Panc1 (cell line): ENCODE measurements at regions not wholly inside any gene's neighbourhood (a gene's known extent, or its start where the extent isn't known, plus 50 kb on each side); places are given as distances from the start of the nearest gene placed in this dataset.

Experiments
- ATAC-seq: fragments of 200-7000 bp; cut with Tn5 transposase; 2 replicates; pipeline ENCODE4 v1.9.1; 2020; ENCODE audit warnings: mild to moderate bottlenecking, moderate library complexity
- BruUV-seq: library from RNA; stranded (reverse); fragments of 400-500 nt; replicated peaks from 2 replicates; lab custom pipeline; 2021; lab: Mats Ljungman, UMichigan
- CTCF ChIA-PET: fragments of 300-600 bp; sonication (Branson Sonifier 250); formaldehyde crosslinking; loops from one replicate; lab custom pipeline; 2022; ENCODE audit warnings: antibody characterized with exemption; lab: Charles Lee
- POLR2A ChIA-PET: fragments of 300-600 bp; sonication (Branson Sonifier 250); formaldehyde crosslinking; loops from one replicate; lab custom pipeline; 2022; ENCODE audit warnings: antibody characterized with exemption; lab: Charles Lee
- DNase-seq: peaks from one replicate; pipeline ENCODE4 v3.0.0-alpha.2; 2010; ENCODE audit warnings: low read depth, low spot score
- H3K27ac ChIP-seq: 2 replicates; pipeline ENCODE4 v1.5.1; 2011; ENCODE audit warnings: mild to moderate bottlenecking, low read length, inconsistent platforms
- H3K27me3 ChIP-seq: fragments of 200-500 bp; sonication (Bioruptor generic); 2 replicates; pipeline ENCODE4 v1.6.0; 2014; ENCODE audit warnings: low read length, inconsistent platforms; ENCODE audit not compliant: control insufficient read depth, insufficient read depth
- H3K36me3 ChIP-seq: fragments of 200-500 bp; sonication (Bioruptor generic); 2 replicates; pipeline ENCODE4 v1.5.1; 2014; ENCODE audit warnings: inconsistent platforms, mild to moderate bottlenecking, low read length, moderate library complexity; ENCODE audit not compliant: control insufficient read depth, insufficient read depth
- H3K4me1 ChIP-seq: 2 replicates; pipeline ENCODE4 v1.5.1; 2011; ENCODE audit warnings: inconsistent platforms, mild to moderate bottlenecking, low read length, moderate library complexity; ENCODE audit not compliant: control insufficient read depth, insufficient read depth
- H3K4me3 ChIP-seq, 2 experiments: 2 replicates each; pipeline ENCODE4 v1.5.1; 2011 to 2012; ENCODE audit warnings: low read depth in 2 of 2, low read length in 2 of 2, mild to moderate bottlenecking in 2 of 2, inconsistent platforms in 1 of 2, moderate library complexity in 1 of 2
- H3K9me3 ChIP-seq: fragments of 200-500 bp; sonication (Bioruptor generic); 2 replicates; pipeline ENCODE4 v1.5.1; 2014; ENCODE audit warnings: low read depth, mild to moderate bottlenecking, inconsistent platforms, low read length, moderate library complexity; ENCODE audit not compliant: control insufficient read depth, insufficient read depth
- POLR2AphosphoS5 ChIP-seq: IDR thresholded peaks from 2 replicates; pipeline ENCODE4 v1.6.1; 2012; ENCODE audit warnings: mild to moderate bottlenecking, low read depth, low read length, moderate library complexity
- REST ChIP-seq, 2 experiments: IDR thresholded peaks; 2 replicates each; pipeline ENCODE4 v1.6.1; 2011 to 2012; ENCODE audit warnings: low read depth in 2 of 2, control low read depth in 1 of 2, low read length in 1 of 2, mild to moderate bottlenecking in 1 of 2, moderate library complexity in 1 of 2; ENCODE audit not compliant: insufficient read depth in 1 of 2
- SIN3A ChIP-seq: IDR thresholded peaks from 2 replicates; pipeline ENCODE4 v1.6.1; 2012; ENCODE audit warnings: low read depth, mild to moderate bottlenecking, low read length, moderate library complexity, borderline replicate concordance; ENCODE audit not compliant: insufficient read depth
- TCF7L2 ChIP-seq: IDR thresholded peaks from 2 replicates; pipeline ENCODE4 v1.6.1; 2011; ENCODE audit warnings: mild to moderate bottlenecking, low read depth, low read length, inconsistent platforms
- in situ Hi-C: cut with HindIII; loops from 2 replicates; pipeline ENCODE4 v1.10.0; 2016; ENCODE audit warnings: low sequenced_read_pairs, low pct_unique_long_range_greater_than_20kb
- intact Hi-C: fragments of 100-400 bp; cut with micrococcal nuclease; formaldehyde crosslinking; loops from one replicate; pipeline ENCODE4 v1.10.0; 2022; ENCODE audit not compliant: unreplicated experiment
- TF ChIP-seq, protein P1 (sequence below): fragments of 450-650 bp; IDR thresholded peaks from 2 replicates; pipeline ENCODE4 v1.5.1; 2017; ENCODE audit warnings: mild to moderate bottlenecking

GRCh38 chr11:87909178-87909577 lies 266.1 kb downstream of the RAB38 start:
- H3K4me1 ChIP-seq = no peaks in the 10 kb centered on the region
- no TSS peak for BruUV-seq
- CTCF ChIA-PET = no interaction called here

DNA sequence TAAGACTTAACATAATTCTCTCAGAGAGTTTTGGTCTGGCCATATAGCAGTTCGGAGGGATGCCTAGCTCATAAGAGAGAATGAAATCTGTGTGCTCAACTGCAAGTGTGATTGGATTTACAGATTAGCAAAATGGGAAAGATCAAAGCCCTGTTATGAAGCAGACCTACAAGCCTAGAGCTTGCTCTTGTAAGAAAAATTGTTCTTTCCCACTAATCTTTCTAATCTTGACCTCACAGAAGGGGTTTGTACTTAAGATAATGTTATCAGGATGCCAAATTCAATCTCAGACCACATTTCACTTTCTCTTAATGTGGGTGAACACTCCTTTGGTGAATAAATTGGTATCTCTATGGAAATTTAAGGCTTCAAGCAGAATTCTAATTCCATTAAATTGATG lies 267.2 kb downstream of the RAB38 start:
- Histone ChIP-seq H3K27ac (no peak overlapping the region), H3K36me3 (no peaks in the 10 kb centered on the region), H3K4me3 (no peak overlapping the region), H3K9me3 (no peaks in the 10 kb centered on the region), H3K27me3 (peaks cover 2% of the 10 kb centered on the region; the same call in 1 of the 2 replicates), H3K4me1 (no peaks in the 10 kb centered on the region)
- intact Hi-C loops (no loop called here), in situ Hi-C loops (no loop called here)
- no TSS peak for BruUV-seq
- ATAC-seq (no peak), DNase-seq (no peak)
- ChIA-PET POLR2A (interaction anchor here (1.1 kb wide), 1 partner anchor 9 kb away, joined by 3 read pairs; no protein-coding TSS in a partner anchor), CTCF (no interaction called here)
- TF ChIP-seq REST (IDR thresholded peaks at IDR 0.05; ENCODE audit: insufficient read depth in 1 of 2, low read depth in 2 of 2, low read length in 1 of 2) = no peak
- no peak for TF ChIP-seq SIN3A
- TF ChIP-seq TCF7L2 = no peak
- no peak for TF ChIP-seq POLR2AphosphoS5
- TF ChIP-seq, protein P1, sequence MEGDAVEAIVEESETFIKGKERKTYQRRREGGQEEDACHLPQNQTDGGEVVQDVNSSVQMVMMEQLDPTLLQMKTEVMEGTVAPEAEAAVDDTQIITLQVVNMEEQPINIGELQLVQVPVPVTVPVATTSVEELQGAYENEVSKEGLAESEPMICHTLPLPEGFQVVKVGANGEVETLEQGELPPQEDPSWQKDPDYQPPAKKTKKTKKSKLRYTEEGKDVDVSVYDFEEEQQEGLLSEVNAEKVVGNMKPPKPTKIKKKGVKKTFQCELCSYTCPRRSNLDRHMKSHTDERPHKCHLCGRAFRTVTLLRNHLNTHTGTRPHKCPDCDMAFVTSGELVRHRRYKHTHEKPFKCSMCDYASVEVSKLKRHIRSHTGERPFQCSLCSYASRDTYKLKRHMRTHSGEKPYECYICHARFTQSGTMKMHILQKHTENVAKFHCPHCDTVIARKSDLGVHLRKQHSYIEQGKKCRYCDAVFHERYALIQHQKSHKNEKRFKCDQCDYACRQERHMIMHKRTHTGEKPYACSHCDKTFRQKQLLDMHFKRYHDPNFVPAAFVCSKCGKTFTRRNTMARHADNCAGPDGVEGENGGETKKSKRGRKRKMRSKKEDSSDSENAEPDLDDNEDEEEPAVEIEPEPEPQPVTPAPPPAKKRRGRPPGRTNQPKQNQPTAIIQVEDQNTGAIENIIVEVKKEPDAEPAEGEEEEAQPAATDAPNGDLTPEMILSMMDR = no peak

More at GRCh38 chr11:87909178-87909577, 266.1 kb downstream of the RAB38 start:
- TF ChIP-seq TCF7L2 = no peak
- TF ChIP-seq, protein P1 = no peak
- TF ChIP-seq POLR2AphosphoS5 = no peak
- no peak for TF ChIP-seq REST (IDR thresholded peaks at IDR 0.05; ENCODE audit: insufficient read depth in 1 of 2, low read depth in 2 of 2, low read length in 1 of 2)
- no peak for TF ChIP-seq SIN3A
- ATAC-seq (no peak), DNase-seq (no peak)
- Histone ChIP-seq H3K27ac (no peak overlapping the region), H3K27me3 (peaks cover 2% of the 10 kb centered on the region; the same call in 1 of the 2 replicates), H3K4me3 (no peak overlapping the region), H3K9me3 (no peaks in the 10 kb centered on the region), H3K36me3 (no peaks in the 10 kb centered on the region)
- POLR2A ChIA-PET = no interaction called here
- in situ Hi-C loops = no loop called here
- intact Hi-C loops = no loop called here
